ENCODE measurements at regions not wholly inside any gene's neighbourhood (a gene's known extent, or its start where the extent isn't known, plus 50 kb on each side); places are given as distances from the start of the nearest gene placed in this dataset.

- Histone ChIP-seq H3K9me3 (peaks cover 0 to 3% of the 10 kb centered on the region in 2 donors), H3K27me3 (no peaks in the 10 kb centered on the region), H3K27ac (no peak overlapping the region), H3K36me3 (no peaks in the 10 kb centered on the region), H3K4me1 (no peaks in the 10 kb centered on the region), H3K4me3 (no peak overlapping the region)
- intact Hi-C loops (cut with DNase I): no loop called here
- TF ChIP-seq CTCF (IDR thresholded peaks at IDR 0.05): no peak
- ATAC-seq (no peak), DNase-seq (no peak)
Measured at GRCh38 chr6:50986319-50986718, 167.6 kb downstream of the TFAP2B start.

- Histone ChIP-seq H3K36me3 (no peaks in the 10 kb centered on the region), H3K9me3 (peaks cover 0 to 3% of the 10 kb centered on the region in 2 donors), H3K4me1 (no peaks in the 10 kb centered on the region), H3K27ac (no peak overlapping the region), H3K4me3 (no peak overlapping the region), H3K27me3 (no peaks in the 10 kb centered on the region)
- intact Hi-C loops (cut with DNase I): no loop called here
- ATAC-seq (no peak), DNase-seq (no peak)
- TF ChIP-seq CTCF (IDR thresholded peaks at IDR 0.05): no peak
Measured at GRCh38 chr6:50989123-50989522, 170.5 kb downstream of the TFAP2B start.

GRCh38 chr6:50990750-50991446, 172.2 kb downstream of the TFAP2B start:
- no peak for TF ChIP-seq CTCF (IDR thresholded peaks at IDR 0.05)
- DNase-seq: no peak
- ATAC-seq: no peak
- Histone ChIP-seq H3K9me3 (peaks cover 0 to 3% of the 10 kb centered on the region in 2 donors), H3K4me3 (no peak overlapping the region), H3K36me3 (no peaks in the 10 kb centered on the region), H3K4me1 (no peaks in the 10 kb centered on the region), H3K27me3 (no peaks in the 10 kb centered on the region), H3K27ac (no peak overlapping the region)
- intact Hi-C loops (cut with DNase I): no loop called here

GRCh38 chr6:50992232-50992631, 173.6 kb downstream of the TFAP2B start:
- Histone ChIP-seq H3K36me3 (no peaks in the 10 kb centered on the region), H3K27me3 (no peaks in the 10 kb centered on the region), H3K27ac (no peak overlapping the region), H3K9me3 (peaks cover 0 to 3% of the 10 kb centered on the region in 2 donors), H3K4me3 (no peak overlapping the region), H3K4me1 (no peaks in the 10 kb centered on the region)
- no peak for ATAC-seq
- DNase-seq: no peak
- intact Hi-C loops (cut with DNase I): no loop called here
- TF ChIP-seq CTCF (IDR thresholded peaks at IDR 0.05): no peak

- H3K9me3 ChIP-seq: peaks cover 0 to 3% of the 10 kb centered on the region in 2 donors
- no peaks in the 10 kb centered on the region for H3K36me3 ChIP-seq
- no peak overlapping the region for H3K4me3 ChIP-seq
- intact Hi-C loops (cut with DNase I): no loop called here
- no peak for TF ChIP-seq CTCF (IDR thresholded peaks at IDR 0.05)
- H3K4me1 ChIP-seq: no peaks in the 10 kb centered on the region
- no peaks in the 10 kb centered on the region for H3K27me3 ChIP-seq
- ATAC-seq: no peak
- H3K27ac ChIP-seq: no peak overlapping the region
- no peak for DNase-seq
Measured at GRCh38 chr6:50992704-50993625, 174.3 kb downstream of the TFAP2B start.

All from left lung (tissue), 4 donors.